Liver (tissue), 3 donors: ENCODE measurements at regions not wholly inside any gene's neighbourhood (a gene's known extent, or its start where the extent isn't known, plus 50 kb on each side); places are given as distances from the start of the nearest gene placed in this dataset.

Source experiments
- EGR1 ChIP-seq, 2 donors: IDR thresholded peaks; 2 replicates each; pipeline ENCODE4 v1.6.1; 2016 to 2018; ENCODE audit warnings: antibody characterized with exemption in 2 of 2, low read depth in 2 of 2
- GABPA ChIP-seq, 2 donors: IDR thresholded peaks in 1 of 2; conservative IDR thresholded peaks in 1 of 2; 2 replicates each; pipeline ENCODE4 v1.6.1; 2016; ENCODE audit warnings: antibody characterized with exemption in 2 of 2, mild to moderate bottlenecking in 1 of 2, moderate library complexity in 1 of 2
- HNF4A ChIP-seq, 2 donors: conservative IDR thresholded peaks; 2 replicates each; pipeline ENCODE4 v1.6.1; 2016; ENCODE audit warnings: antibody characterized with exemption in 2 of 2, mild to moderate bottlenecking in 2 of 2
- TAF1 ChIP-seq: conservative IDR thresholded peaks from 2 replicates; pipeline ENCODE4 v1.6.1; 2016; ENCODE audit warnings: antibody characterized with exemption, mild to moderate bottlenecking
- TF ChIP-seq, protein P1 (sequence below): fragments of 150-350 bp; IDR thresholded peaks from 2 replicates; pipeline ENCODE4 v1.5.1; 2017; ENCODE audit warnings: improper control_type of control experiment, low read depth, low read length; ENCODE audit not compliant: missing input control
- donor health status: healthy.
- donor health status: healthy.

GRCh38 chr3:15982243-15982642, 184.5 kb upstream of the ANKRD28 start:
- TF ChIP-seq, protein P1, sequence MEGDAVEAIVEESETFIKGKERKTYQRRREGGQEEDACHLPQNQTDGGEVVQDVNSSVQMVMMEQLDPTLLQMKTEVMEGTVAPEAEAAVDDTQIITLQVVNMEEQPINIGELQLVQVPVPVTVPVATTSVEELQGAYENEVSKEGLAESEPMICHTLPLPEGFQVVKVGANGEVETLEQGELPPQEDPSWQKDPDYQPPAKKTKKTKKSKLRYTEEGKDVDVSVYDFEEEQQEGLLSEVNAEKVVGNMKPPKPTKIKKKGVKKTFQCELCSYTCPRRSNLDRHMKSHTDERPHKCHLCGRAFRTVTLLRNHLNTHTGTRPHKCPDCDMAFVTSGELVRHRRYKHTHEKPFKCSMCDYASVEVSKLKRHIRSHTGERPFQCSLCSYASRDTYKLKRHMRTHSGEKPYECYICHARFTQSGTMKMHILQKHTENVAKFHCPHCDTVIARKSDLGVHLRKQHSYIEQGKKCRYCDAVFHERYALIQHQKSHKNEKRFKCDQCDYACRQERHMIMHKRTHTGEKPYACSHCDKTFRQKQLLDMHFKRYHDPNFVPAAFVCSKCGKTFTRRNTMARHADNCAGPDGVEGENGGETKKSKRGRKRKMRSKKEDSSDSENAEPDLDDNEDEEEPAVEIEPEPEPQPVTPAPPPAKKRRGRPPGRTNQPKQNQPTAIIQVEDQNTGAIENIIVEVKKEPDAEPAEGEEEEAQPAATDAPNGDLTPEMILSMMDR, result no peak
- TF ChIP-seq EGR1 (IDR thresholded peaks at IDR 0.05; ENCODE audit: low read depth in 2 of 2) (no peak), HNF4A (conservative IDR thresholded peaks at IDR 0.05) (no peak), GABPA (IDR thresholded peaks at IDR 0.05 in 1 of 2, conservative IDR thresholded peaks at IDR 0.05 in 1 of 2) (no peak), TAF1 (no peak)
